Left lung (tissue), 4 donors: ENCODE measurements at regions not wholly inside any gene's neighbourhood (a gene's known extent, or its start where the extent isn't known, plus 50 kb on each side); places are given as distances from the start of the nearest gene placed in this dataset.

Experiments
- ATAC-seq: fragments of 200-7000 bp; cut with Tn5 transposase; one replicate; pipeline ENCODE4 v1.9.1; 2020; ENCODE audit warnings: moderate library complexity
- DNase-seq, 4 donors: peaks; one replicate each; pipeline ENCODE4 v3.0.0-alpha.2; 2013 to 2020
- H3K27ac ChIP-seq, 2 donors: fragments of 200-600 bp; sonication (generic) in 1 of 2; one replicate each; pipeline versions ENCODE4 v1.5.0 to v1.8.0; 2020 to 2021
- H3K27me3 ChIP-seq, 2 donors: fragments of 200-600 bp; sonication (generic) in 1 of 2; one replicate each; pipeline versions ENCODE4 v1.5.0 to v1.8.0; 2020 to 2021
- H3K36me3 ChIP-seq, 2 donors: fragments of 200-600 bp; sonication (generic) in 1 of 2; one replicate each; pipeline versions ENCODE4 v1.5.0 to v1.8.0; 2020 to 2021
- H3K4me1 ChIP-seq, 2 donors: fragments of 200-600 bp; one replicate each; pipeline ENCODE4 v1.8.0; 2021
- H3K4me3 ChIP-seq, 2 donors: fragments of 200-600 bp; sonication (generic) in 1 of 2; one replicate each; pipeline versions ENCODE4 v1.5.0 to v1.8.0; 2020 to 2021; ENCODE audit warnings: mild to moderate bottlenecking in 1 of 2
- H3K9me3 ChIP-seq, 2 donors: fragments of 200-600 bp; sonication (generic) in 1 of 2; one replicate each; pipeline versions ENCODE4 v1.5.0 to v1.8.0; 2020 to 2021
- CTCF ChIP-seq, 2 donors: fragments of 200-600 bp; sonication (generic) in 1 of 2; IDR thresholded peaks; one replicate each; pipeline versions ENCODE4 v1.5.0 to v1.8.0; 2021; ENCODE audit warnings: antibody characterized with exemption in 2 of 2
- intact Hi-C, 2 donors: fragments of 100-400 bp; cut with DNase I; formaldehyde crosslinking; loops; one replicate each; pipeline versions ENCODE4 v1.11.2 to v1.14.2; 2022
- donor health status: DM: no; HTN: yes; CAD: no.
- donor health status: DM: no; HTN: no; CAD: no.

DNA sequence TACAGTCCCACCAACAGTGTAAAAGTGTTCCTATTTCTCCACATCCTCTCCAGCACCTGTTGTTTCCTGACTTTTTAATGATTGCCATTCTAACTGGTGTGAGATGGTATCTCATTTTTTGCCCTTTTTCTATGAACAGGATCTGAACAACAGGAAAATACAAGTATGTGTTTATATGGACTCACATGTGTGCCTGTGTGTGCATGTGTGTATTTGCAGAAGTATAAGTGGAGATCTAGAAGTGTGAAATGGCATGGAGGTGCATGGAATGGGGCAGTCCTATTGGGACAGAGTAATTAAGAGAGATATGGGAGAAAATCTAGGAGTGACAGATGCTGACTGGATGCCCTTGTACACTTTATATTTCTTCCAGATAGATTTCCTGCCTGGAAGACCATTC, 111.6 kb upstream of the PCGF5 start:
- Histone ChIP-seq H3K27me3 (no peaks in the 10 kb centered on the region), H3K27ac (no peak overlapping the region), H3K4me3 (no peak overlapping the region), H3K9me3 (peaks cover 0 to 6% of the 10 kb centered on the region in 2 donors), H3K4me1 (no peaks in the 10 kb centered on the region), H3K36me3 (no peaks in the 10 kb centered on the region)
- intact Hi-C loops: no loop called here
- DNase-seq (no peak), ATAC-seq (no peak)
- no peak for TF ChIP-seq CTCF (IDR thresholded peaks at IDR 0.05)

- Histone ChIP-seq H3K4me1 (no peaks in the 10 kb centered on the region), H3K36me3 (no peaks in the 10 kb centered on the region), H3K27ac (no peak overlapping the region), H3K9me3 (peaks cover 0 to 6% of the 10 kb centered on the region in 2 donors), H3K27me3 (no peaks in the 10 kb centered on the region), H3K4me3 (no peak overlapping the region)
- ATAC-seq: no peak
- intact Hi-C loops: no loop called here
- DNase-seq: no peak
- no peak for TF ChIP-seq CTCF (IDR thresholded peaks at IDR 0.05)
Observed at GRCh38 chr10:91111060-91111459, 109.4 kb upstream of the PCGF5 start.

DNA sequence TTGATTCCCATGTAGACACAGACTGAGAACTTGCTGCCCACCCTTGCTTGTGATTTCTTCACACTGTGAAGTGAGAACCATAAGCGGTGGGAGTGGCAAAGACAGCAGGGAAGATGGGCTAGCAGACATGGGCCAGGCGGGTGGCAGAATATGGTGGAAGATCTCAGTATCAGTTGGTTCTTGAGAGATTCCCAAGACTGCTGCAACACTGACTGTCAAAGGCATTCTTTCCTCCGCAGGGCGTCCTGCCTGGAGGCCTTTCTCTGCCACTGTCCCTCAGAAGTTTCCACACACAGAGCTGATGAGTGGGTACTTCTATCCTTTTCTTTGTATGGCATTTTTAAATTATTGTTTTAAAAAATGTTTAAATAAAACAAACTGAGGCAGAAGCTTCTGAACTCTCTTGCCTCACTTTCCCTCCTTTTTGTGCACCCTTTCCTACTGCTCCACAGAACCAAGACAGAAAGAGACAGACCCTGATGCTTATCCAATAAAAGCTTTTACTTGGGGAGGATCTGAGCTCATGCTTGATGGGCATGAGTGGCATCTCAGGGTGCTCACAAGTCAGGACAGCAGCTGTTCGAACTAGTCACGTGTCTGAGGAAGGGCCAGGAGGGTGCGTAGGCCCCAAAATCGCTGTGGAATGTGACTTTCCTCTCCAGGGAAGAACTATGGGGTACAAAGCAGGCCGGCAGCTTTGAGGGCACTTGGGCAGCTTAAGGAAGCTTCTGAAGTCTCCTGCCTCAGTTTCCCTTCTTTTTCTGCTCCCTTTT, 104.7 kb upstream of the PCGF5 start:
- H3K27me3 ChIP-seq: no peaks in the 10 kb centered on the region
- no peaks in the 10 kb centered on the region for H3K9me3 ChIP-seq
- intact Hi-C loops: no loop called here
- ATAC-seq (no peak), DNase-seq (no peak)
- H3K36me3 ChIP-seq: no peaks in the 10 kb centered on the region
- no peak for TF ChIP-seq CTCF (IDR thresholded peaks at IDR 0.05)
- H3K4me3 ChIP-seq: no peak overlapping the region
- H3K27ac ChIP-seq: no peak overlapping the region
- H3K4me1 ChIP-seq: no peaks in the 10 kb centered on the region

DNA sequence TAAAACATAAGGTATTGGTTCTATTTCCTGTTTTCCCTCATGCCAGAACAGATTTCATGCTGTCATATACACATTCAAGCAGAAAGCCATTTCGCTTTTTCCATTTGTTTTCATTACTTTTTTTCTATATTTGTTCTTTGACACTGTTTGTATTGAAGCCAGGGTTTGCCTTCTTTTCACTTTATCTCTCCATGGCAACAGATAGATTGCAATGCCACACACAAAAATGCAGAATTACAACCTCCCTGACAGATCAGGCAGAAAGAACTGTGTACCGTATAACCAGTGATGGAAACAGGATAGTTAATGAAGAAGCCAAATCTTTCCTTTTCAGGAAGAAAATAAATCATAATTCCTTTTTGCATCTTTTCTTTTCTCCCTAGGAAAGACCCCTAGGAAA, 103.0 kb upstream of the PCGF5 start:
- no peaks in the 10 kb centered on the region for H3K36me3 ChIP-seq
- no peak overlapping the region for H3K27ac ChIP-seq
- H3K27me3 ChIP-seq: no peaks in the 10 kb centered on the region
- ATAC-seq (no peak), DNase-seq (no peak)
- no peak for TF ChIP-seq CTCF (IDR thresholded peaks at IDR 0.05)
- H3K9me3 ChIP-seq: no peaks in the 10 kb centered on the region
- no peaks in the 10 kb centered on the region for H3K4me1 ChIP-seq
- no peak overlapping the region for H3K4me3 ChIP-seq
- intact Hi-C loops: no loop called here

DNA sequence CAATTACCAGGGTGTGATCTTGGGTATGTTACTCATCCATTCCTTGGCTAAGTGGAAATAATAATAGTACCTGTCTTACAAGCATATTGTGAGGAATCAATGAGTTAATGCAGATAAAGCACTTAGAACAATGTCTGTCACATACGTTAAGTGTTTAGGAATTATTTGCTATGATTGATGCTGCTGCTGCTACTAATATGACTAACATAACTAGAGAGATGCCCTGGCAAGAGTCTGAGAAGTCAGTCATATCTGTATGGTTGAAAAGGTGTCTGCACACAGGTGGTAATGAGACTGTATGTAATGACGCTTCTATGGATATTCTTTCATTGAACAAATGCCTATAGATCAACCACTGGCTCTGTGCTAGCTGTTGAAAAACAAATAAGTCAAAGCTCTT, 100.1 kb upstream of the PCGF5 start:
- Histone ChIP-seq H3K9me3 (no peaks in the 10 kb centered on the region), H3K36me3 (no peaks in the 10 kb centered on the region), H3K4me3 (no peak overlapping the region), H3K27ac (no peak overlapping the region), H3K4me1 (no peaks in the 10 kb centered on the region), H3K27me3 (no peaks in the 10 kb centered on the region)
- ATAC-seq: no peak
- no peak for DNase-seq
- intact Hi-C loops: no loop called here
- no peak for TF ChIP-seq CTCF (IDR thresholded peaks at IDR 0.05)
